ENCODE measurements at regions not wholly inside any gene's neighbourhood (a gene's known extent, or its start where the extent isn't known, plus 50 kb on each side); places are given as distances from the start of the nearest gene placed in this dataset.

- TF ChIP-seq, protein P1, sequence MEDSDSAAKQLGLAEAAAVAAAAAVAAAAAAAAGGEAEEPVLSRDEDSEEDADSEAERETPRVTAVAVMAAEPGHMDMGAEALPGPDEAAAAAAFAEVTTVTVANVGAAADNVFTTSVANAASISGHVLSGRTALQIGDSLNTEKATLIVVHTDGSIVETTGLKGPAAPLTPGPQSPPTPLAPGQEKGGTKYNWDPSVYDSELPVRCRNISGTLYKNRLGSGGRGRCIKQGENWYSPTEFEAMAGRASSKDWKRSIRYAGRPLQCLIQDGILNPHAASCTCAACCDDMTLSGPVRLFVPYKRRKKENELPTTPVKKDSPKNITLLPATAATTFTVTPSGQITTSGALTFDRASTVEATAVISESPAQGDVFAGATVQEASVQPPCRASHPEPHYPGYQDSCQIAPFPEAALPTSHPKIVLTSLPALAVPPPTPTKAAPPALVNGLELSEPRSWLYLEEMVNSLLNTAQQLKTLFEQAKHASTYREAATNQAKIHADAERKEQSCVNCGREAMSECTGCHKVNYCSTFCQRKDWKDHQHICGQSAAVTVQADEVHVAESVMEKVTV (CRISPR knock-in tag; IDR thresholded peaks at IDR 0.05) = 0 out of 2 replicates have a peak, but pooled peaks have one; percentile 39
- no peak for TF ChIP-seq HDAC1 (IDR thresholded peaks at IDR 0.05)
- no peak for TF ChIP-seq HDAC2 (IDR thresholded peaks at IDR 0.05)
- TF ChIP-seq RAD21 (CRISPR knock-in tag; conservative IDR thresholded peaks at IDR 0.05 in 1 of 2, IDR thresholded peaks at IDR 0.05 in 1 of 2) = 0 out of 4 replicates have a peak, but pooled peaks of 1 of the 2 experiments have one; percentile 15
- TF ChIP-seq, protein P2, sequence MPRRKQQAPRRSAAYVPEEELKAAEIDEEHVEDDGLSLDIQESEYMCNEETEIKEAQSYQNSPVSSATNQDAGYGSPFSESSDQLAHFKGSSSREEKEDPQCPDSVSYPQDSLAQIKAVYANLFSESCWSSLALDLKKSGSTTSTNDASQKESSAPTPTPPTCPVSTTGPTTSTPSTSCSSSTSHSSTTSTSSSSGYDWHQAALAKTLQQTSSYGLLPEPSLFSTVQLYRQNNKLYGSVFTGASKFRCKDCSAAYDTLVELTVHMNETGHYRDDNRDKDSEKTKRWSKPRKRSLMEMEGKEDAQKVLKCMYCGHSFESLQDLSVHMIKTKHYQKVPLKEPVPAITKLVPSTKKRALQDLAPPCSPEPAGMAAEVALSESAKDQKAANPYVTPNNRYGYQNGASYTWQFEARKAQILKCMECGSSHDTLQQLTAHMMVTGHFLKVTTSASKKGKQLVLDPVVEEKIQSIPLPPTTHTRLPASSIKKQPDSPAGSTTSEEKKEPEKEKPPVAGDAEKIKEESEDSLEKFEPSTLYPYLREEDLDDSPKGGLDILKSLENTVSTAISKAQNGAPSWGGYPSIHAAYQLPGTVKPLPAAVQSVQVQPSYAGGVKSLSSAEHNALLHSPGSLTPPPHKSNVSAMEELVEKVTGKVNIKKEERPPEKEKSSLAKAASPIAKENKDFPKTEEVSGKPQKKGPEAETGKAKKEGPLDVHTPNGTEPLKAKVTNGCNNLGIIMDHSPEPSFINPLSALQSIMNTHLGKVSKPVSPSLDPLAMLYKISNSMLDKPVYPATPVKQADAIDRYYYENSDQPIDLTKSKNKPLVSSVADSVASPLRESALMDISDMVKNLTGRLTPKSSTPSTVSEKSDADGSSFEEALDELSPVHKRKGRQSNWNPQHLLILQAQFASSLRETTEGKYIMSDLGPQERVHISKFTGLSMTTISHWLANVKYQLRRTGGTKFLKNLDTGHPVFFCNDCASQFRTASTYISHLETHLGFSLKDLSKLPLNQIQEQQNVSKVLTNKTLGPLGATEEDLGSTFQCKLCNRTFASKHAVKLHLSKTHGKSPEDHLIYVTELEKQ (CRISPR knock-in tag; IDR thresholded peaks at IDR 0.05) = no peak
- TF ChIP-seq ZNF699 (CRISPR knock-in tag; IDR thresholded peaks at IDR 0.05; ENCODE audit: insufficient replicate concordance) = peak; percentile 44
- TF ChIP-seq, protein P3, sequence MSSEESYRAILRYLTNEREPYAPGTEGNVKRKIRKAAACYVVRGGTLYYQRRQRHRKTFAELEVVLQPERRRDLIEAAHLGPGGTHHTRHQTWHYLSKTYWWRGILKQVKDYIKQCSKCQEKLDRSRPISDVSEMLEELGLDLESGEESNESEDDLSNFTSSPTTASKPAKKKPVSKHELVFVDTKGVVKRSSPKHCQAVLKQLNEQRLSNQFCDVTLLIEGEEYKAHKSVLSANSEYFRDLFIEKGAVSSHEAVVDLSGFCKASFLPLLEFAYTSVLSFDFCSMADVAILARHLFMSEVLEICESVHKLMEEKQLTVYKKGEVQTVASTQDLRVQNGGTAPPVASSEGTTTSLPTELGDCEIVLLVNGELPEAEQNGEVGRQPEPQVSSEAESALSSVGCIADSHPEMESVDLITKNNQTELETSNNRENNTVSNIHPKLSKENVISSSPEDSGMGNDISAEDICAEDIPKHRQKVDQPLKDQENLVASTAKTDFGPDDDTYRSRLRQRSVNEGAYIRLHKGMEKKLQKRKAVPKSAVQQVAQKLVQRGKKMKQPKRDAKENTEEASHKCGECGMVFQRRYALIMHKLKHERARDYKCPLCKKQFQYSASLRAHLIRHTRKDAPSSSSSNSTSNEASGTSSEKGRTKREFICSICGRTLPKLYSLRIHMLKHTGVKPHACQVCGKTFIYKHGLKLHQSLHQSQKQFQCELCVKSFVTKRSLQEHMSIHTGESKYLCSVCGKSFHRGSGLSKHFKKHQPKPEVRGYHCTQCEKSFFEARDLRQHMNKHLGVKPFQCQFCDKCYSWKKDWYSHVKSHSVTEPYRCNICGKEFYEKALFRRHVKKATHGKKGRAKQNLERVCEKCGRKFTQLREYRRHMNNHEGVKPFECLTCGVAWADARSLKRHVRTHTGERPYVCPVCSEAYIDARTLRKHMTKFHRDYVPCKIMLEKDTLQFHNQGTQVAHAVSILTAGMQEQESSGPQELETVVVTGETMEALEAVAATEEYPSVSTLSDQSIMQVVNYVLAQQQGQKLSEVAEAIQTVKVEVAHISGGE (CRISPR knock-in tag; IDR thresholded peaks at IDR 0.05) = no peak
- TF ChIP-seq THRB (CRISPR knock-in tag; conservative IDR thresholded peaks at IDR 0.05) = no peak
- TF ChIP-seq CBX3 (IDR thresholded peaks at IDR 0.05; ENCODE audit: borderline replicate concordance in 1 of 2, low read length in 2 of 2) = no peak
- no peak for TF ChIP-seq KDM4B (IDR thresholded peaks at IDR 0.05; ENCODE audit: borderline replicate concordance in 2 of 2, low read depth in 1 of 2)
- TF ChIP-seq HMGXB4 (CRISPR knock-in tag; IDR thresholded peaks at IDR 0.05) = no peak
- no peak for TF ChIP-seq ZNF143 (CRISPR knock-in tag; IDR thresholded peaks at IDR 0.05)
Observed at GRCh38 chr13:89950225-89950624, 1397.3 kb upstream of the MIR17HG start (continued).

All from K562 (cell line).